ENCODE measurements at regions not wholly inside any gene's neighbourhood (a gene's known extent, or its start where the extent isn't known, plus 50 kb on each side); places are given as distances from the start of the nearest gene placed in this dataset.
"Not testable (repeated sequence)": the region's sequence is repeated elsewhere in the genome, so short reads cannot be mapped to it uniquely, and the experiment has no call there.

DNA sequence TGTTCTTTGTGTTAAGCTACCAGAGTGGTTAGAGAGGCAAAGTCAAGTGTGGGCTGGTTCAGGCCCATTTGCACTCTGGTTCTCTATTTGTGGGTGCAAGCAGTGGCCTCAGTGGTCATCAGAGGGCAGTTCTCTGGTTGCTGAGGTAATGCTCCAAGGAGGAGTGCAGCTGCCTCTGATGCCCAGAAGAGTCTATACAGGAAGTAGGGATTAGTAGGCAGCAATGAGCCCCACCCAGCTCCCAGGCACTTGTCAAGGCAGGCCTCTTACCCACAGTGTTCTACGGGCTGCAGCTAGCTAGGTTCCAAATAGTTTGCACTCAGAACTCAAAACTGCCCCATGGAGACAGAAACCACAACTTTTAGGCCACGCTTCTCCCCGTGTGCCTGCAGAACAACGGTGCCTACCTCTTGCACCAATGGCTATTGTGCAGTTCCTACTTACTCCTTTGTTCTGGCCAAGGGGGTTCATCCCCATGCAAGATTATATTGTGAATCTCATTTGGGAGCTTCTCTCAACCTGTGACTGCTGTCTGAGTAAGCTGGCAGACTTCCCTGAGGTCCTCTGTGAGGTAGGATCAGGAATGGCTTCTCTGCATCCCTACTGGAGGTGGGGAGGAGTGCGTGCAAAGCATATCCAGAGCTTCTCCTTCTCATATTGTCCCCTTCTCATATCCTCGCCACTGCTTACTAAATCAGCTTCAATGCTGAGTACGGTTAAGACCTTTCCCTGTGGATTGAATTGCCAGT, 410.3 kb upstream of the LMO3 start:
- H3K9ac ChIP-seq (ENCODE audit: extremely low read depth, low read length, poor library complexity, severe bottlenecking): no peak overlapping the region
- H3K36me3 ChIP-seq (ENCODE audit: control insufficient read depth, insufficient read depth, low read length): no peaks in the 10 kb centered on the region
- no peaks in the 10 kb centered on the region for H3K27me3 ChIP-seq (ENCODE audit: control insufficient read depth, insufficient read depth, low read length, poor library complexity, severe bottlenecking)
- peaks cover 13% of the 10 kb centered on the region for H3K9me3 ChIP-seq (ENCODE audit: control insufficient read depth, low read length)
- H3K4me3 Mint-ChIP-seq: no peak overlapping the region
- no peak for DNase-seq
- H3K27me3 Mint-ChIP-seq (ENCODE audit: insufficient read depth): no peaks in the 10 kb centered on the region
- peaks cover 14% of the 10 kb centered on the region for H3K36me3 Mint-ChIP-seq (ENCODE audit: low read depth)
- H3K27ac Mint-ChIP-seq: no peak overlapping the region
- H3K4me3 ChIP-seq (ENCODE audit: low read length): no peak overlapping the region
- H3K4me1 ChIP-seq (ENCODE audit: control insufficient read depth, insufficient read depth, low read length): no peaks in the 10 kb centered on the region
- peaks cover 34% of the 10 kb centered on the region for H3K4me1 Mint-ChIP-seq
- no peak overlapping the region for H3K27ac ChIP-seq (ENCODE audit: low read depth, low read length)
- H3K9me3 Mint-ChIP-seq: peaks cover 31% of the 10 kb centered on the region
- TF ChIP-seq, protein P1, sequence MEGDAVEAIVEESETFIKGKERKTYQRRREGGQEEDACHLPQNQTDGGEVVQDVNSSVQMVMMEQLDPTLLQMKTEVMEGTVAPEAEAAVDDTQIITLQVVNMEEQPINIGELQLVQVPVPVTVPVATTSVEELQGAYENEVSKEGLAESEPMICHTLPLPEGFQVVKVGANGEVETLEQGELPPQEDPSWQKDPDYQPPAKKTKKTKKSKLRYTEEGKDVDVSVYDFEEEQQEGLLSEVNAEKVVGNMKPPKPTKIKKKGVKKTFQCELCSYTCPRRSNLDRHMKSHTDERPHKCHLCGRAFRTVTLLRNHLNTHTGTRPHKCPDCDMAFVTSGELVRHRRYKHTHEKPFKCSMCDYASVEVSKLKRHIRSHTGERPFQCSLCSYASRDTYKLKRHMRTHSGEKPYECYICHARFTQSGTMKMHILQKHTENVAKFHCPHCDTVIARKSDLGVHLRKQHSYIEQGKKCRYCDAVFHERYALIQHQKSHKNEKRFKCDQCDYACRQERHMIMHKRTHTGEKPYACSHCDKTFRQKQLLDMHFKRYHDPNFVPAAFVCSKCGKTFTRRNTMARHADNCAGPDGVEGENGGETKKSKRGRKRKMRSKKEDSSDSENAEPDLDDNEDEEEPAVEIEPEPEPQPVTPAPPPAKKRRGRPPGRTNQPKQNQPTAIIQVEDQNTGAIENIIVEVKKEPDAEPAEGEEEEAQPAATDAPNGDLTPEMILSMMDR (conservative IDR thresholded peaks at IDR 0.05): peak; percentile 35
- 92 to 95% methylated on average over 6 to 7 of the region's 7 CpGs for WGBS, 2 experiments (ENCODE audit: insufficient coverage in 1 of 2, insufficient read length in 1 of 2)

DNA sequence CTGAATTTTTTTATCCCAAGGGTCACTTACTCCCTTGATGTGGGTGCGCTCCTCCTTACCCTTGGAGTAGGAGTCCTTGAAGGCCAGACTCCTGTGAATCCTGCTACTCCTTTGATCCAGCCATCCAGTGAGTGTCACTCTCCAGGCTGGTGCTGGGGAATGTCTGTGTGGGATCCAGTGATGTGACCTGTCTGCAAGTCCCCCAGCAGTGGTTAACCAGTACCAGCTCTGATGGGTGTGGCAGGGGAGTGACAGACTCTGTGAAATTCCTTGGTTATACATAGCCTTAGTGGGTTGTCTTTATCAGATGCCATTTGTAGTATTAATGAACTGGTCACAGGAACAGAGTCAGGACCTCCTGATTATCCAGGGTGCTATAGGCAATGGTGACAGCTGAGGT, 409.5 kb upstream of the LMO3 start:
- TF ChIP-seq, protein P1 (conservative IDR thresholded peaks at IDR 0.05): no peak
- 100% methylated on average over 1 of the region's 1 CpG for WGBS, 2 experiments (ENCODE audit: insufficient coverage in 1 of 2, insufficient read length in 1 of 2)

DNA sequence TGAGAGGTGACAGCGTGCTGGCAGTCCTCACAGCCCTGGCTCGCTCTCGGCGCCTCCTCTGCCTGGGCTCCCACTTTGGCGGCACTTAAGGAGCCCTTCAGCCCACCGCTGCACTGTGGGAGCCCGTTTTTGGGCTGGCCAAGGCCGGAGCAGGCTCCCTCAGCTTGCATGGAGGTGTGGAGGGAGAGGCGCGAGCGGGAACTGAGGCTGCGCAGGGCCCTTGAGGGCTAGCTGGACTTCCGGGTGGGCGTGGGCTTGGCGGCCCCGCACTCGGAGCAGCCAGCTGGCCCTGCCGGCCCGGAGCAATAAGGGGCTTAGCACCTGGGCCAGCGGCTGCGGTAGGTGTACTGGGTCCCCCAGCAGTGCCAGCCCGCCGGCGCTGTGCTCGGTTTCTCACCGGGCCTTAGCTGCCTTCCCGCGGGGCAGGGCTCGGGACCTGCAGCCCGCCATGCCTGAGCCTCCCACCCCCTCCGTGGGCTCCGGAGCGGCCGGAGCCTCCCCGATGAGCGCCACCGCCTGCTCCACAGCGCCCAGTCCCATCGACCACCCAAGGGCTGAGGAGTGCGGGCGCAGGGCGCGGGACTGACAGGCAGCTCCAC, 401.6 kb upstream of the LMO3 start:
- H3K4me1 ChIP-seq (ENCODE audit: control insufficient read depth, insufficient read depth, low read length); H3K27ac ChIP-seq (ENCODE audit: low read depth, low read length); H3K27me3 ChIP-seq (ENCODE audit: control insufficient read depth, insufficient read depth, low read length, poor library complexity, severe bottlenecking); DNase-seq; H3K36me3 ChIP-seq (ENCODE audit: control insufficient read depth, insufficient read depth, low read length); H3K4me1 Mint-ChIP-seq; H3K9me3 ChIP-seq (ENCODE audit: control insufficient read depth, low read length); H3K9ac ChIP-seq (ENCODE audit: extremely low read depth, low read length, poor library complexity, severe bottlenecking); H3K4me3 ChIP-seq (ENCODE audit: low read length); H3K4me3 Mint-ChIP-seq; H3K27me3 Mint-ChIP-seq (ENCODE audit: insufficient read depth); H3K27ac Mint-ChIP-seq: not testable (repeated sequence)
- 97% methylated on average over 5 to 43 of the region's 43 CpGs for WGBS, 2 experiments (ENCODE audit: insufficient coverage in 1 of 2, insufficient read length in 1 of 2)
- H3K36me3 Mint-ChIP-seq (ENCODE audit: low read depth): peaks cover 11% of the 10 kb centered on the region
- H3K9me3 Mint-ChIP-seq: peaks cover 35% of the 10 kb centered on the region

More for the DNA sequence above, 409.5 kb upstream of the LMO3 start:
- no peak for DNase-seq
- Histone ChIP-seq H3K4me1 (ENCODE audit: control insufficient read depth, insufficient read depth, low read length) (no peaks in the 10 kb centered on the region), H3K9ac (ENCODE audit: extremely low read depth, low read length, poor library complexity, severe bottlenecking) (no peak overlapping the region), H3K27ac (ENCODE audit: low read depth, low read length) (no peak overlapping the region), H3K9me3 (ENCODE audit: control insufficient read depth, low read length) (peaks cover 13% of the 10 kb centered on the region), H3K27me3 (ENCODE audit: control insufficient read depth, insufficient read depth, low read length, poor library complexity, severe bottlenecking) (no peaks in the 10 kb centered on the region), H3K4me3 (ENCODE audit: low read length) (no peak overlapping the region), H3K36me3 (ENCODE audit: control insufficient read depth, insufficient read depth, low read length) (no peaks in the 10 kb centered on the region)
- H3K9me3 Mint-ChIP-seq: peaks cover 38% of the 10 kb centered on the region
- no peak overlapping the region for H3K4me3 Mint-ChIP-seq
- peaks cover 26% of the 10 kb centered on the region for H3K4me1 Mint-ChIP-seq
- H3K27ac Mint-ChIP-seq: no peak overlapping the region
- H3K36me3 Mint-ChIP-seq (ENCODE audit: low read depth): peaks cover 17% of the 10 kb centered on the region
- no peaks in the 10 kb centered on the region for H3K27me3 Mint-ChIP-seq (ENCODE audit: insufficient read depth)

DNA sequence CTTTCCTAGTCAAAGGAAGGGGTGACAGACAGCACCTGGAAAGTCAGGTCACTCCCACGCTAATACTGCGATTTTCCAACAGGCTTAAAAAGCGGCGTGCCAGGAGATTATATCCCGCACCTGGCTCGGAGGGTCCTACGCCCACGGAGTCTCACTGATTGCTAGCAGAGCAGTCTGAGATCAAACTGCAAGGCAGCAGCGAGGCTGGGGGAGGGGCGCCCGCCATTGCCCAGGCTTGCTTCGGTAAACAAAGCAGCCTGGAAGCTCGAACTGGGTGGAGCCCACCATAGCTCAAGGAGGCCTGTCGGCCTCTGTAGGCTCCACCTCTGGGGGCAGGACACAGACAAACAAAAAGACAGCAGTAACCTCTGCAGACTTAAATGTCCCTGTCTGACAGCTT, 392.6 kb upstream of the LMO3 start:
- H3K27ac ChIP-seq (ENCODE audit: low read depth, low read length); H3K27ac Mint-ChIP-seq; H3K4me3 ChIP-seq (ENCODE audit: low read length); H3K36me3 Mint-ChIP-seq (ENCODE audit: low read depth); H3K4me3 Mint-ChIP-seq; DNase-seq; H3K27me3 Mint-ChIP-seq (ENCODE audit: insufficient read depth); H3K4me1 Mint-ChIP-seq; H3K4me1 ChIP-seq (ENCODE audit: control insufficient read depth, insufficient read depth, low read length); H3K36me3 ChIP-seq (ENCODE audit: control insufficient read depth, insufficient read depth, low read length); H3K9ac ChIP-seq (ENCODE audit: extremely low read depth, low read length, poor library complexity, severe bottlenecking); H3K9me3 ChIP-seq (ENCODE audit: control insufficient read depth, low read length); H3K27me3 ChIP-seq (ENCODE audit: control insufficient read depth, insufficient read depth, low read length, poor library complexity, severe bottlenecking): not testable (repeated sequence)
- WGBS, 2 experiments (ENCODE audit: insufficient coverage in 1 of 2, insufficient read length in 1 of 2): 92 to 100% methylated on average over 4 to 14 of the region's 14 CpGs
- H3K9me3 Mint-ChIP-seq: peaks cover 46% of the 10 kb centered on the region

Data from endodermal cell (in vitro differentiated cells).